ENCODE measurements at regions not wholly inside any gene's neighbourhood (a gene's known extent, or its start where the extent isn't known, plus 50 kb on each side); places are given as distances from the start of the nearest gene placed in this dataset.

DNA sequence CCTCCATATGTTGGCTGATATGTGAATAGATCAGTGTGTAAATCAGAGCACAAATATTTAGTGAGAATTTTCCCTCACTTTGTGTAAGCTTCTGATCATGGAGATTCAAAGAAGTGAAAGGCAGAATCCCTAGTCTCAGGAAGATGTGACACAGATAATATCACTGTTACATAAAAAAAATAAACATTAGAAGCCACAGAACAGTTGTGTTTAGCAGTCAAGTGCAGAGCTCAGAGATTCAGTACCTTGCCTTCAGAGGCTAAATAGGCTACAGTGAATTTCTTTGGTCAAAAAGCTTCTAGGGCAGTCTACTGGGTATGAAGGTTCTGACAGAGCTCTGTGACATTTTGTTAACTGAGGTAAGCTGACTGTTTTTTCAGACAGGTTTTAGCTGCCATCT lies 591.5 kb downstream of the METTL15 start:
- TF ChIP-seq, protein P1, sequence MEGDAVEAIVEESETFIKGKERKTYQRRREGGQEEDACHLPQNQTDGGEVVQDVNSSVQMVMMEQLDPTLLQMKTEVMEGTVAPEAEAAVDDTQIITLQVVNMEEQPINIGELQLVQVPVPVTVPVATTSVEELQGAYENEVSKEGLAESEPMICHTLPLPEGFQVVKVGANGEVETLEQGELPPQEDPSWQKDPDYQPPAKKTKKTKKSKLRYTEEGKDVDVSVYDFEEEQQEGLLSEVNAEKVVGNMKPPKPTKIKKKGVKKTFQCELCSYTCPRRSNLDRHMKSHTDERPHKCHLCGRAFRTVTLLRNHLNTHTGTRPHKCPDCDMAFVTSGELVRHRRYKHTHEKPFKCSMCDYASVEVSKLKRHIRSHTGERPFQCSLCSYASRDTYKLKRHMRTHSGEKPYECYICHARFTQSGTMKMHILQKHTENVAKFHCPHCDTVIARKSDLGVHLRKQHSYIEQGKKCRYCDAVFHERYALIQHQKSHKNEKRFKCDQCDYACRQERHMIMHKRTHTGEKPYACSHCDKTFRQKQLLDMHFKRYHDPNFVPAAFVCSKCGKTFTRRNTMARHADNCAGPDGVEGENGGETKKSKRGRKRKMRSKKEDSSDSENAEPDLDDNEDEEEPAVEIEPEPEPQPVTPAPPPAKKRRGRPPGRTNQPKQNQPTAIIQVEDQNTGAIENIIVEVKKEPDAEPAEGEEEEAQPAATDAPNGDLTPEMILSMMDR (IDR thresholded peaks at IDR 0.05) = no peak
- TF ChIP-seq EZH2 (IDR thresholded peaks at IDR 0.05; ENCODE audit: borderline replicate concordance, insufficient read depth, low read depth, low read length, poor library complexity, severe bottlenecking) = no peak

Data from B cell (primary cell).